Lung (tissue), 11 donors: ENCODE measurements at regions not wholly inside any gene's neighbourhood (a gene's known extent, or its start where the extent isn't known, plus 50 kb on each side); places are given as distances from the start of the nearest gene placed in this dataset.

Experiments
- ATAC-seq: fragments of 200-7000 bp; cut with Tn5 transposase; one replicate; pipeline ENCODE4 v1.9.1; 2020; ENCODE audit warnings: moderate number of reproducible peaks; ENCODE audit not compliant: insufficient read depth, low FRiP score
- DNase-seq, 3 donors: peaks; one replicate each; pipeline ENCODE4 v3.0.0-alpha.2; 2013 to 2017
- H3K27ac ChIP-seq, 2 donors: one replicate each; pipeline ENCODE4 v1.5.1; 2013; ENCODE audit warnings: mild to moderate bottlenecking in 2 of 2, moderate library complexity in 2 of 2, control low read depth in 1 of 2, inconsistent platforms in 1 of 2, low read depth in 1 of 2, low read length in 1 of 2
- H3K27me3 ChIP-seq, 3 donors: one replicate each; pipeline ENCODE4 v1.5.1; 2013; ENCODE audit warnings: low read length in 2 of 3; ENCODE audit not compliant: control insufficient read depth in 3 of 3, insufficient read depth in 3 of 3
- H3K36me3 ChIP-seq, 4 donors: one replicate each; pipeline ENCODE4 v1.5.1; 2013; ENCODE audit warnings: low read length in 4 of 4, mild to moderate bottlenecking in 1 of 4, moderate library complexity in 1 of 4; ENCODE audit not compliant: control insufficient read depth in 4 of 4, insufficient read depth in 4 of 4
- H3K4me1 ChIP-seq, 5 donors: one replicate each; pipeline ENCODE4 v1.5.1; 2013; ENCODE audit warnings: low read length in 5 of 5, mild to moderate bottlenecking in 2 of 5, moderate library complexity in 1 of 5; ENCODE audit not compliant: control insufficient read depth in 5 of 5, insufficient read depth in 5 of 5
- H3K4me3 ChIP-seq: one replicate; pipeline ENCODE4 v1.5.1; 2013; ENCODE audit warnings: mild to moderate bottlenecking, control low read depth, moderate library complexity
- H3K9ac ChIP-seq, 2 donors: one replicate each; pipeline ENCODE4 v1.5.1; 2013; ENCODE audit warnings: low read length in 2 of 2, control low read depth in 1 of 2; ENCODE audit not compliant: insufficient read depth in 1 of 2
- H3K9me3 ChIP-seq, 4 donors: one replicate each; pipeline ENCODE4 v1.5.1; 2013; ENCODE audit warnings: low read length in 3 of 4, mild to moderate bottlenecking in 1 of 4, moderate library complexity in 1 of 4; ENCODE audit not compliant: control insufficient read depth in 4 of 4, insufficient read depth in 3 of 4
- CTCF ChIP-seq: IDR thresholded peaks from 2 replicates; pipeline ENCODE4 v1.5.1; 2012; ENCODE audit warnings: mild to moderate bottlenecking; ENCODE audit errors: control extremely low read depth, extremely low read depth
- WGBS, 2 donors: extraction: QIAGEN DNeasy Blood & Tissue Kit; methylation state at CpG; one replicate each; pipeline ENCODE4 v1.1.7; 2013; 5-methylcytosine and 5-hydroxymethylcytosine counted together
- donor health status: control.
- donor health status: control.
- donor health status: Bipolar disorder and iron deficiency.
- donor health status: healthy.
- donor health status: DM: yes; HTN: yes; CAD: no.

- WGBS, 2 donors = 19 to 38% methylated on average over 1 of the region's 1 CpG
- Histone ChIP-seq H3K9ac (no peak overlapping the region), H3K4me3 (no peak overlapping the region), H3K27me3 (no peaks in the 10 kb centered on the region), H3K9me3 (no peaks in the 10 kb centered on the region), H3K27ac (no peak overlapping the region), H3K36me3 (no peaks in the 10 kb centered on the region), H3K4me1 (no peaks in the 10 kb centered on the region)
- ATAC-seq = no peak
- DNase-seq = peak in 1 of 3 donors; percentile 8
- TF ChIP-seq CTCF = no peak
Measured at GRCh38 chr12:59839514-59839913, 243.7 kb downstream of the SLC16A7 start.

- no peaks in the 10 kb centered on the region for H3K9me3 ChIP-seq
- no peak overlapping the region for H3K9ac ChIP-seq
- WGBS, 2 donors = 66 to 78% methylated on average over 3 of the region's 3 CpGs
- DNase-seq = no peak
- H3K4me1 ChIP-seq = no peaks in the 10 kb centered on the region
- H3K4me3 ChIP-seq = no peak overlapping the region
- no peaks in the 10 kb centered on the region for H3K36me3 ChIP-seq
- no peak for TF ChIP-seq CTCF
- no peak for ATAC-seq
- no peaks in the 10 kb centered on the region for H3K27me3 ChIP-seq
- no peak overlapping the region for H3K27ac ChIP-seq
Measured at GRCh38 chr12:59843260-59843843, 247.5 kb downstream of the SLC16A7 start.

GRCh38 chr12:59844750-59845149, 248.9 kb downstream of the SLC16A7 start:
- DNase-seq (no peak), ATAC-seq (no peak)
- Histone ChIP-seq H3K27ac (no peak overlapping the region), H3K9me3 (no peaks in the 10 kb centered on the region), H3K4me3 (no peak overlapping the region), H3K36me3 (no peaks in the 10 kb centered on the region), H3K4me1 (no peaks in the 10 kb centered on the region), H3K27me3 (no peaks in the 10 kb centered on the region), H3K9ac (no peak overlapping the region)
- no peak for TF ChIP-seq CTCF

- DNase-seq = no peak
Measured at GRCh38 chr12:59845293-59845692, 249.5 kb downstream of the SLC16A7 start.

More at GRCh38 chr12:59845293-59845692, 249.5 kb downstream of the SLC16A7 start:
- WGBS, 2 donors = 92 to 95% methylated on average over 1 of the region's 1 CpG
- ATAC-seq = no peak
- Histone ChIP-seq H3K9me3 (no peaks in the 10 kb centered on the region), H3K27me3 (no peaks in the 10 kb centered on the region), H3K36me3 (no peaks in the 10 kb centered on the region), H3K4me3 (no peak overlapping the region), H3K4me1 (no peaks in the 10 kb centered on the region), H3K27ac (no peak overlapping the region), H3K9ac (no peak overlapping the region)
- TF ChIP-seq CTCF = no peak
